ENCODE measurements at regions not wholly inside any gene's neighbourhood (a gene's known extent, or its start where the extent isn't known, plus 50 kb on each side); places are given as distances from the start of the nearest gene placed in this dataset.

GRCh38 chr18:44039826-44040225, 640.9 kb upstream of the SETBP1 start:
- Histone ChIP-seq H3K27ac (replicated peaks in 1 of 4) (no peak overlapping the region), H3K27me3 (no peaks in the 10 kb centered on the region), H3K36me3 (no peaks in the 10 kb centered on the region), H3K9me3 (no peaks in the 10 kb centered on the region), H3K4me3 (no peak overlapping the region), H3K4me1 (peaks cover 9 to 13% (median 12%) of the 10 kb centered on the region in 4 donors)
- TF ChIP-seq POLR2A (IDR thresholded peaks at IDR 0.05; ENCODE audit: low read depth) (no peak), EP300 (IDR thresholded peaks at IDR 0.05) (no peak)
- 88% methylated on average over 1 of the region's 1 CpG for WGBS
- DNase-seq (ENCODE audit: extremely low spot score): no peak
- intact Hi-C loops (cut with DNase I): no loop called here

GRCh38 chr18:44041553-44041952, 639.1 kb upstream of the SETBP1 start:
- Histone ChIP-seq H3K4me1 (no peaks in the 10 kb centered on the region), H3K36me3 (no peaks in the 10 kb centered on the region), H3K27me3 (no peaks in the 10 kb centered on the region), H3K9me3 (no peaks in the 10 kb centered on the region), H3K4me3 (no peak overlapping the region), H3K27ac (replicated peaks in 1 of 4) (no peak overlapping the region)
- no peak for DNase-seq (ENCODE audit: extremely low spot score)
- TF ChIP-seq, protein P1, sequence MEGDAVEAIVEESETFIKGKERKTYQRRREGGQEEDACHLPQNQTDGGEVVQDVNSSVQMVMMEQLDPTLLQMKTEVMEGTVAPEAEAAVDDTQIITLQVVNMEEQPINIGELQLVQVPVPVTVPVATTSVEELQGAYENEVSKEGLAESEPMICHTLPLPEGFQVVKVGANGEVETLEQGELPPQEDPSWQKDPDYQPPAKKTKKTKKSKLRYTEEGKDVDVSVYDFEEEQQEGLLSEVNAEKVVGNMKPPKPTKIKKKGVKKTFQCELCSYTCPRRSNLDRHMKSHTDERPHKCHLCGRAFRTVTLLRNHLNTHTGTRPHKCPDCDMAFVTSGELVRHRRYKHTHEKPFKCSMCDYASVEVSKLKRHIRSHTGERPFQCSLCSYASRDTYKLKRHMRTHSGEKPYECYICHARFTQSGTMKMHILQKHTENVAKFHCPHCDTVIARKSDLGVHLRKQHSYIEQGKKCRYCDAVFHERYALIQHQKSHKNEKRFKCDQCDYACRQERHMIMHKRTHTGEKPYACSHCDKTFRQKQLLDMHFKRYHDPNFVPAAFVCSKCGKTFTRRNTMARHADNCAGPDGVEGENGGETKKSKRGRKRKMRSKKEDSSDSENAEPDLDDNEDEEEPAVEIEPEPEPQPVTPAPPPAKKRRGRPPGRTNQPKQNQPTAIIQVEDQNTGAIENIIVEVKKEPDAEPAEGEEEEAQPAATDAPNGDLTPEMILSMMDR (IDR thresholded peaks at IDR 0.05): no peak
- TF ChIP-seq POLR2AphosphoS5 (IDR thresholded peaks at IDR 0.05): no peak
- TF ChIP-seq POLR2A (IDR thresholded peaks at IDR 0.05; ENCODE audit: low read depth): no peak
- TF ChIP-seq EP300 (IDR thresholded peaks at IDR 0.05): no peak
- WGBS: 92% methylated on average over 3 of the region's 3 CpGs
- intact Hi-C loops (cut with DNase I): no loop called here

DNA sequence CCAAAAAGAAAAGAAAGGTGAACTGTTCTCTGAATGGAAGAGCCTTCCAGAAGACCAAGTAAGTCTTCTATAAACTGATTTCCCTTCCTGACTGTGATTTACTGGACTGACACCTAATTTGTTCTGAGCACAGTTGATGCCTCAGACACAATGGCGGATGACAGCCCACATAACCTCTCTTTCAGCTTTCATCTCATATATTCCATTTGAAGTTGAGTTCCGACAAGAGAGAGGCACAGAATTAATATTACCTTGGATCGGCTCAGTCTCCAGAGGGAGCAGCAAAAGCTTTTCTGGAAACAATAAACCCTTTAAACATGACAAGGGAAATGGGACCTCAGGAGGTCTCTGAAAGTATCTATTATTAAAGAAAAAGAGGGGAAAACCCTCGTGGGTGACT, 638.7 kb upstream of the SETBP1 start:
- no peaks in the 10 kb centered on the region for H3K36me3 ChIP-seq
- H3K9me3 ChIP-seq: no peaks in the 10 kb centered on the region
- no peaks in the 10 kb centered on the region for H3K4me1 ChIP-seq
- intact Hi-C loops (cut with DNase I): no loop called here
- H3K27ac ChIP-seq (replicated peaks in 1 of 4): no peak overlapping the region
- TF ChIP-seq EP300 (IDR thresholded peaks at IDR 0.05) (no peak), POLR2AphosphoS5 (IDR thresholded peaks at IDR 0.05) (no peak), POLR2A (IDR thresholded peaks at IDR 0.05; ENCODE audit: low read depth) (no peak)
- TF ChIP-seq, protein P1 (IDR thresholded peaks at IDR 0.05): no peak
- no peak overlapping the region for H3K4me3 ChIP-seq
- WGBS: 69% methylated on average over 4 of the region's 4 CpGs
- no peaks in the 10 kb centered on the region for H3K27me3 ChIP-seq
- DNase-seq (ENCODE audit: extremely low spot score): no peak

DNA sequence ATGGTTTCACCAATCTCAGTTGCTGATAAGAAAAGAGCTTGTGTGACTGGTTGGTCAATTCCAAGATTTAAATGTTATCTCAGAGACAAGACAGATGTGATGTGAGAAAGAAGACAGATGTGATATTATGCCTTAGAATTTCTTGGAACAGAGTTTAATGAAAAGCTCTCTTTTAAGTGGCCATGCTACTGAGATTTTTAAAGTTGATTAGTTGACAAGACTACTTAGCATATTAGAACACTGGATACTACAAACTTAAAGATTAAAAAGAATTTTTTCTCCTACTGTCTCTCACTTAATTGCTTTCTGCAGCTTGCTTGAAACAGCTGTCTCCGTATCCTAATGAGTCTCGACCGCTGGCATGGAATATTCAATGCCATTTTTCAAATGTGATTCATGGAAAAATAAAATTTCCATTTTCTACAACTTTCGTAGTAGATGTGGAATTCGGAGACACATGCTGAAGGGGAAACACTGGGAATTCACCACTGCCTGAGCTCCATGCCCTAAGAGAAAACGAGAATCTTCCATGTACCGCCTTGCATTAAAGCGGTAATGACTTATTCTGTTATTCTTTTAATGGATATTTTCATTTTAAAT, 634.2 kb upstream of the SETBP1 start:
- Histone ChIP-seq H3K27me3 (no peaks in the 10 kb centered on the region), H3K9me3 (no peaks in the 10 kb centered on the region), H3K36me3 (no peaks in the 10 kb centered on the region), H3K27ac (replicated peaks in 1 of 4) (no peak overlapping the region), H3K4me1 (no peaks in the 10 kb centered on the region), H3K4me3 (no peak overlapping the region)
- DNase-seq (ENCODE audit: extremely low spot score): no peak
- TF ChIP-seq POLR2A (IDR thresholded peaks at IDR 0.05; ENCODE audit: low read depth): no peak
- TF ChIP-seq EP300 (IDR thresholded peaks at IDR 0.05): no peak
- no peak for TF ChIP-seq POLR2AphosphoS5 (IDR thresholded peaks at IDR 0.05)
- TF ChIP-seq, protein P1 (IDR thresholded peaks at IDR 0.05): no peak
- intact Hi-C loops (cut with DNase I): no loop called here
- WGBS: 81% methylated on average over 8 of the region's 8 CpGs

DNA sequence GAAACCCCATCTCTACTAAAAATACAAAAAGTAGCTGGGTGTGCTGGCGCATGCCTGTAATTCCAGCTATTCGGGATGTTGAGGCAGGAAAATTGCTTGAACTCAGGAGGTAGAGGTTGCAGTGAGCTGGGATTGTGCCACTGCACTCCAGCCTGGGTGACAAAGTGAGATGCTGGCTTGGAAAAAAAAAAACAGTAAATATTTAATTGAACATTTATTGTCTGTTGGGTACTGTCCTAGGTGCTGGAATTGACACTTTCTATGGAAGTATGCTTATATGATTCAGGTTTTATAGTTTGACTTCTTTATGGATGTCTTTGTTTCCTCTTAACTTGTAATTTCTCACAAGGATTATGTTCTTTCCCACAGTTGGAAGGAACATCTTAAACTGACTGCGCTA, 633.1 kb upstream of the SETBP1 start:
- 97% methylated on average over 3 of the region's 3 CpGs for WGBS
- H3K27ac ChIP-seq (replicated peaks in 1 of 4): no peak overlapping the region

More for the DNA sequence above, 633.1 kb upstream of the SETBP1 start:
- H3K4me3 ChIP-seq: no peak overlapping the region
- no peaks in the 10 kb centered on the region for H3K9me3 ChIP-seq
- intact Hi-C loops (cut with DNase I): no loop called here
- no peak for DNase-seq (ENCODE audit: extremely low spot score)
- TF ChIP-seq, protein P1 (IDR thresholded peaks at IDR 0.05): no peak
- TF ChIP-seq POLR2AphosphoS5 (IDR thresholded peaks at IDR 0.05) (no peak), EP300 (IDR thresholded peaks at IDR 0.05) (no peak), POLR2A (IDR thresholded peaks at IDR 0.05; ENCODE audit: low read depth) (no peak)
- H3K27me3 ChIP-seq: no peaks in the 10 kb centered on the region
- H3K36me3 ChIP-seq: no peaks in the 10 kb centered on the region
- no peaks in the 10 kb centered on the region for H3K4me1 ChIP-seq
